DND-41 (cell line): ENCODE measurements at regions not wholly inside any gene's neighbourhood (a gene's known extent, or its start where the extent isn't known, plus 50 kb on each side); places are given as distances from the start of the nearest gene placed in this dataset.
"Not testable (repeated sequence)": the region's sequence is repeated elsewhere in the genome, so short reads cannot be mapped to it uniquely, and the experiment has no call there.

Source experiments
- EZH2 ChIP-seq: IDR thresholded peaks from 3 replicates; pipeline ENCODE4 v1.6.1; 2012; ENCODE audit warnings: borderline replicate concordance, low read depth, mild to moderate bottlenecking, moderate library complexity, low read length, inconsistent platforms; ENCODE audit not compliant: severe bottlenecking
- TF ChIP-seq, protein P1 (sequence below): IDR thresholded peaks from 2 replicates; pipeline ENCODE4 v1.5.1; 2012; ENCODE audit warnings: borderline replicate concordance, low read length, moderate library complexity, mild to moderate bottlenecking; ENCODE audit not compliant: poor library complexity, severe bottlenecking; ENCODE audit errors: extremely low read depth

DNA sequence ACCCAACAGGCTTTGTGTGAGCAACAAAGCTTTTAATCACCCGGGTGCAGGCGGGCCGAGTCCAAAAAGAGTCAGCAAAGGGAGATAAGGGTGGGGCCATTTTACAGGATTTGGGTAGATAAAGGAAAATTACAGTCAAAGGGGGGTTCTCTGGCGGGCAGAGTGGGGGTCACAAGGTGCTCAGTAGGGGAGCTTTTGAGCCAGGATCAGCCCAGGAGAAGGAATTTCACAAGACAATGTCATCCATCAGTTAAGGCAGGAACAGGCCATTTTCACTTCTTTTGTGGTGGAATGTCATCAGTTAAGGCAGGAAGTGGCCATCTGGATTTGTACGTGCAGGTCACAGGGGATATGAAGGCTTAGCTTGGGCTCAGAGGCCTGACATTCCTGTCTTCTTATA is 736.1 kb downstream of the SI start:
- TF ChIP-seq, protein P1, sequence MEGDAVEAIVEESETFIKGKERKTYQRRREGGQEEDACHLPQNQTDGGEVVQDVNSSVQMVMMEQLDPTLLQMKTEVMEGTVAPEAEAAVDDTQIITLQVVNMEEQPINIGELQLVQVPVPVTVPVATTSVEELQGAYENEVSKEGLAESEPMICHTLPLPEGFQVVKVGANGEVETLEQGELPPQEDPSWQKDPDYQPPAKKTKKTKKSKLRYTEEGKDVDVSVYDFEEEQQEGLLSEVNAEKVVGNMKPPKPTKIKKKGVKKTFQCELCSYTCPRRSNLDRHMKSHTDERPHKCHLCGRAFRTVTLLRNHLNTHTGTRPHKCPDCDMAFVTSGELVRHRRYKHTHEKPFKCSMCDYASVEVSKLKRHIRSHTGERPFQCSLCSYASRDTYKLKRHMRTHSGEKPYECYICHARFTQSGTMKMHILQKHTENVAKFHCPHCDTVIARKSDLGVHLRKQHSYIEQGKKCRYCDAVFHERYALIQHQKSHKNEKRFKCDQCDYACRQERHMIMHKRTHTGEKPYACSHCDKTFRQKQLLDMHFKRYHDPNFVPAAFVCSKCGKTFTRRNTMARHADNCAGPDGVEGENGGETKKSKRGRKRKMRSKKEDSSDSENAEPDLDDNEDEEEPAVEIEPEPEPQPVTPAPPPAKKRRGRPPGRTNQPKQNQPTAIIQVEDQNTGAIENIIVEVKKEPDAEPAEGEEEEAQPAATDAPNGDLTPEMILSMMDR, result not testable (repeated sequence)
- not testable (repeated sequence) for TF ChIP-seq EZH2
